ENCODE measurements at regions not wholly inside any gene's neighbourhood (a gene's known extent, or its start where the extent isn't known, plus 50 kb on each side); places are given as distances from the start of the nearest gene placed in this dataset.
"Not testable (repeated sequence)": the region's sequence is repeated elsewhere in the genome, so short reads cannot be mapped to it uniquely, and the experiment has no call there.

DNA sequence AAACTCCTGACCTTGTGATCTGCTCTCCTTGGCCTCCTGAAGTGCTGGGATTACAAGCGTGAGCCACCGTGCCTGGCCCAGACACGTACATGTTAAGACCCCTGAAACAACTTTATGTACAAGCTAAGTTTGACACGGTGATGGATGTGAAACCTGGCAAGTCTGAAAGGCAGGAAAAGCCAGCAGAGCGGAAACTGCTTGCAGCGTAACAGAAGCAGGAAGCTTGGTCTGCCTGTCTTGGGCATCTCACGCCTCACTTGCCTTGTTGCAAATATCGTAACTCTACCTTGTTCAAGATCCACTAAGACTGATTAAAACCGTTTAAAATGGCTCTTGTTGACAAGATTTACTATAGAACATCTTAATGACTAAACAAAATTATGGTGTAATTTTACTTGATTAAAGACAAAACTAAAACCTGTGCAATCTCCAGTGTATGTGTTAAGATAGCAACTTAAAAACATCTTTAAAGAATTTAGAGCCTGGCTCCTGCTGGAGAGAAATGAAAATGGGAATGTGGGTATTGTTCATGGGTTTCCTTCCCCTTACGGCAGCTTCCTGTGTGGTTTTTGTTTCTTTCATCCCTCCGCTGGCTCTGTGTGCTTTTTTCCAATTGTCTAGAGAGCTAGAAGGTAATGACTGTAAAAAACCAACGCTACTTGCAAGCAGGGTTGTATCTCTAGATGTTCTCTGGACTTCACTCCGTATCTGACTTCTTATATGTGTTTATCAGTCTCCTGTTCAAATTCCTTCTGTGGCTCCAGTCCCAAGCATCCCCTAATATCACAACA lies 477.6 kb downstream of the XYLT1 start:
- DNase-seq (ENCODE audit: low read depth in 1 of 2, low spot score in 1 of 2) = no peak

DNA sequence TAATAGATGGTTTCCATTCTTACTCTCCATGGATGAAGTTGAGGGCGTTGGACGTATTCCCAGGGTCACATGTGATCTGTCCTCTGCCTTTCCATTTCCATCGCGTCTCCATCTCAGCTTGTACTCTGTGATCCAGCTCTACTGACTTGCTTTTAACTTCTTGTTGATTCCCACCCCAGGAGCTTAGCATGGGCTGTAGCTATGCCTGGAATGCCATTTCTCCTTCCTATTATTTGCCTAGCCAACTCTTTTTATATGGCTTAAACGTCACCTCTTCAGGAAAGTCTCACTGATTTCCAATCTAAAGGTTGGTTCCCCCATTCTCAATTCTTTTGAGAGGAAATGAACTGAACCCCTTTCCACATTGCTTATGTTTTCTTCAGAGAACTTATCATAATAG lies 475.9 kb downstream of the XYLT1 start:
- DNase-seq (ENCODE audit: low read depth in 1 of 2, low spot score in 1 of 2) = no peak

GRCh38 chr16:16996827-16997226 lies 473.9 kb downstream of the XYLT1 start:
- DNase-seq (ENCODE audit: low read depth in 1 of 2, low spot score in 1 of 2) = no peak

DNA sequence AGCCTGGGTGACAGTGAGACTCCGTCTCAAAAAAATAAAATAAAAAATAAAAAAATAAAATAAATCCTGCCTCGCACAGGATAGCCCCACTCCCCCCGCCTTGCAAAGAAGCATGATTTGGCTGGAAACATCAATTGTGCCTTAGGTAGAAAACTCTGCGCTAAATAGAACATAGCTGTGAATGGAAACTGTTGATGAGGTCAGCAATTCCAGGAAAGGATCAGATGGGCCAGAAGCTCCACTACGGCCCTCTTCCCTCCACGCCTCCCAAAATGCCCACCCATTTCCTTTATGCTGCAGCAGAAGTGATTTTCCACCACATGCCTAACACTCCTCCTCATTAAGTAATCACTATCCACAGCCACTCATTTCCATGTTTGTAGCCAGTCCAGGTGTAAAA lies 473.4 kb downstream of the XYLT1 start:
- DNase-seq (ENCODE audit: low read depth in 1 of 2, low spot score in 1 of 2) = no peak

GRCh38 chr16:17001471-17001870 lies 469.3 kb downstream of the XYLT1 start:
- no peak for DNase-seq (ENCODE audit: low read depth in 1 of 2, low spot score in 1 of 2)

DNA sequence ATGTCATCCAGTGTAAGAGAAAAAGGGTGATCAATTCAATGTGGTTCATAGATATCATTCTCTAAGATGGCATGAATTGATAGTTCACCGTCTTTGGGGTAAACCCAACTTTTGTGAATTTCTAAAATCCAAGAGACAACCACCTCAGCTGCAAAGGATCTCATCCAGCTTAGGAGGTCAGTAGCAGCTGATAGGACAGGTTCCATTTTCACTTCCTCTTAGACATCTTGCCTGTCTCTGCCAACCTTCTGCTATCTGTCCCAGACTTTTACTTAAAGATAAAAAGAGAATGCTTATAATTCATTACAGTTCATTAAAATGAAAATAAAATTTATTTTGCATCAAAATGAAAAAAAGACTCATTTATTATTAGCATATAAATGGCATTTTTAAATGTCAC lies 468.2 kb downstream of the XYLT1 start:
- DNase-seq (ENCODE audit: low read depth in 1 of 2, low spot score in 1 of 2) = no peak

GRCh38 chr16:17005963-17006362 lies 464.8 kb downstream of the XYLT1 start:
- not testable (repeated sequence) for DNase-seq (ENCODE audit: low read depth in 1 of 2, low spot score in 1 of 2)

DNA sequence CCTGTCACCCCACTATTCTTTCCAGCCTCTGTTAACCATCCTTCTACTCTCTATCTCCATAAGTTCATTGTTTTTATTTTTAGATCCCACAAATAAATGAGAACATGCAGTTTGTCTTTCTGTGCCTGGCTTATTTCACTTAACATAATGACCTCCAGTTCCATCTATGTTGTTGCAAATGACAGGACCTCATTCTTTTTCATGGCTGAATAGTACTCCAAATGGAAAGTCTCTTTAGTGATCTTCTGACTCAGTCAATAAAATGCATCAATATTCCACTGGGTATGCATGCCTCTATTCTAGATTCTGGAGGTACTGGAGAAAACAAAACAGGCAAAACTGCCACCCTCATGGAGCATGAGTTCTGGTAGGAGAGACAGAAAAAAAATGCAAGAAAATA lies 459.0 kb downstream of the XYLT1 start:
- no peak for DNase-seq (ENCODE audit: low read depth in 1 of 2, low spot score in 1 of 2)

DNA sequence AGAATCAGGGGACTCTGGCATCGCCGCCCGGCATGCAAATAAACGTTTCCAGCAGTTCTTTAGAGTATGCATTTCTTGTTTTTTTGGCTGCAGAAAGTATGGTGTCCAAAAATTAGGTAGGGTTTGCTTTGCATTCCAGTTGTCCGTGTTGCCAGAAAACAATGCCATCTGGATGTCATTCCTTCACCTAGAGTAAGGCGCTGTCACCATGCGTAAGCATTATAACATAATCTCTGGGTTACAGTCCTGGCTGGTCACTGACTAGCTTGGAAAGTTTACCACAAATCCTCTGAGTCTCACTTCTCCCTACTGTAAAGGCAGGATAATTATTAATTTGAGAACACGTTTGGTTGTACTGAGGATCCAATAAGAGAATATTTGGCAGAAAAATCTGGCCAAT lies 457.7 kb downstream of the XYLT1 start:
- no peak for DNase-seq (ENCODE audit: low read depth in 1 of 2, low spot score in 1 of 2)

- no peak for DNase-seq (ENCODE audit: low read depth in 1 of 2, low spot score in 1 of 2)
These were observed 456.2 kb downstream of the XYLT1 start for GRCh38 chr16:17014484-17015121.

- no peak for DNase-seq (ENCODE audit: low read depth in 1 of 2, low spot score in 1 of 2)
These were observed 455.1 kb downstream of the XYLT1 start for GRCh38 chr16:17015702-17016101.

GRCh38 chr16:17017442-17017841 lies 453.3 kb downstream of the XYLT1 start:
- no peak for DNase-seq (ENCODE audit: low read depth in 1 of 2, low spot score in 1 of 2)

DNA sequence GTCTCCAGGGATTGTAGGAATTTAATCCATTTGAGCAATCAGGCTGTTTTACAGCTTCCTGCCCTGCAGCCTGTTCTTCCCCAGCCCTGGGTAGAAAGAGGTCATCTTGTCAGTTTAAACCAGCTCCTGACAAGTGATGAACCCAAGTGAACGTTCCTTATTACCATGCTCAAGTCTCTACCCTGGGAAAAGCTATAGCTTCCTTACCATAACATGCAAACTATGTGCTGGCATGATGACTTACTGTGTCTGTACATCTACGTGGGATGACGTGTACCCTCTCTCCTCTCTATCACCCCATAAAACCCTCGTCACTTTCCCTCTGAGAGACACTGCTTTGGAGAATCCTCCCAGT lies 452.2 kb downstream of the XYLT1 start:
- no peak for DNase-seq (ENCODE audit: low read depth in 1 of 2, low spot score in 1 of 2)

- no peak for DNase-seq (ENCODE audit: low read depth in 1 of 2, low spot score in 1 of 2)
These were observed 451.4 kb downstream of the XYLT1 start for GRCh38 chr16:17019366-17019765.

DNA sequence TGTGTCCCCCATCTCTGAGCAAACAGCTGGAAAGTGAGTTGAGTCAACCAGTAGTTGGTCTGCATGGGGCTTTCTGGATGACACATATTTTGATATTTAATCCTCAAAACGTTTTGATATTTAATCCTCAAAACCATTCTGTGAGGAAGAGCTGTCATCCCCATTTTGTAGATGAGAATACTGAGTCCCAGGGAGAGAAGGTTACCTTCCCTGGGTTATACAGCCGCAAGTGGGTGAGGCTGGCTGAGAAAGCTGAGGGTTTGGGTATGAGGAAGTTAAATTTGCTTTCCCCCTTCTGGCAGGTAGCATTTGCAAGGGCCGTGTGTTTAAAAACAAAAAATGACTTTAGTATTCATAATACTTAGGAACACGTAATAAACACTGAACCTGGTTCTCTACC lies 447.2 kb downstream of the XYLT1 start:
- DNase-seq (ENCODE audit: low read depth in 1 of 2, low spot score in 1 of 2) = no peak

GRCh38 chr16:17024514-17024913 lies 446.2 kb downstream of the XYLT1 start:
- no peak for DNase-seq (ENCODE audit: low read depth in 1 of 2, low spot score in 1 of 2)

DNA sequence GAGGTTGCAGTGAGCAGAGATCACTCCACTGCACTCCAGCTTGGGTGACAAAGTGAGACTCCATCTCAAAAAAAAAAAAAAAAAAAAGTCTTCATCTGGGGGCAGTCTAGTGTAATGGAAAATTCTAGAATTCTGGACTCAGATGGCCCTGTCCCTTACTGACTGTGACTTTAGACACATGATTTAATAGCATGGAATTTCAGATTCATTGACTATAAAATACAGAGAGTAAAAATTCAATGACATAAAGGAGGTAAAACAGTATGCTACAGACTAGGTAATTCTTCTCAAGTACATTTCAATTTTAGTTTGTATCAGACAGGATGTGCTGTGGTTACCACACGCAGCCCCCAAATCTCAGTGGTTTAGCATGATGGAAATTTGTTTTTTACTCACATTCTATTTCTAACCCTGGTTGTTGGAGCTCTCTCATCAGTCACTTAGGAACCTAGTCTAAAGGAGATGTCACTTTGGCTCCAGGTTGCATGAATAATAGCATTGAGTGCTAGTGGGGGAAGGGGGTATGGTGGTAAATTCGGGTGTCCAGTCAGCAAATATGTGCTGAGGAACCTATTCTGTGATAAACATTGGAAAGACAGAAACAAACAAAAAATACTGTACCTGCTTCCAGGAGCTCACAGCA lies 444.0 kb downstream of the XYLT1 start:
- DNase-seq (ENCODE audit: low read depth in 1 of 2, low spot score in 1 of 2) = peak in 1 of 2 donors; percentile 3

DNA sequence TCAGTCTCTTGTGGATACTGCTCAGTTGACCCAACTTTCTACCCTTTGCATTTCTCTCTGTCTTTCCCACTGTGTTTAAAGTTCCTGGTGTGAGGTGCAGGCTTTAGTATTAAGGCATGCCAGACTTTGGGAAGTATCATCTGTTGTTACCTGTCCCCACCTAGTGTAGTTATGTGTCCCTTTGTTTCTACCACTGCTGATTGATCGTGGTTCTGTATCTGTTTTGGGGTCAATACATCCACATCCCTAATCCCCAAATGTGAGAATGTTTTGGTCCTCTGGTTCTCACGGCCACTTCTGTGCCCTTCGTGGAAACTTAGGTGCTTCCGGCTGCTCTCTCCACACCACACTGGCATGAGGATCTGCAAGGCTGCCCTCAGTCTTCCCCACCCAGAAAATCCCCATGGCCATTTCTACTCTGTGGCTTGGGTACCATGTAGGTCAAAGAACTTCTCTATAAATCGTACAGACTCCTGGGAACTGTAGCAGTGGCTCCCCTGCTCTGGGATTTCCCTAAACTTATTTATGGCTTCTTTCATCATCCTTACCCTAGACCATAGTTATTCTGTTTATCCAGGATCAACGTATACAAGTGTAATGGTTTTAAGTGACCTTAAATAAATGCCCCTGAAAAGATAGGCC lies 443.2 kb downstream of the XYLT1 start:
- no peak for DNase-seq (ENCODE audit: low read depth in 1 of 2, low spot score in 1 of 2)

DNA sequence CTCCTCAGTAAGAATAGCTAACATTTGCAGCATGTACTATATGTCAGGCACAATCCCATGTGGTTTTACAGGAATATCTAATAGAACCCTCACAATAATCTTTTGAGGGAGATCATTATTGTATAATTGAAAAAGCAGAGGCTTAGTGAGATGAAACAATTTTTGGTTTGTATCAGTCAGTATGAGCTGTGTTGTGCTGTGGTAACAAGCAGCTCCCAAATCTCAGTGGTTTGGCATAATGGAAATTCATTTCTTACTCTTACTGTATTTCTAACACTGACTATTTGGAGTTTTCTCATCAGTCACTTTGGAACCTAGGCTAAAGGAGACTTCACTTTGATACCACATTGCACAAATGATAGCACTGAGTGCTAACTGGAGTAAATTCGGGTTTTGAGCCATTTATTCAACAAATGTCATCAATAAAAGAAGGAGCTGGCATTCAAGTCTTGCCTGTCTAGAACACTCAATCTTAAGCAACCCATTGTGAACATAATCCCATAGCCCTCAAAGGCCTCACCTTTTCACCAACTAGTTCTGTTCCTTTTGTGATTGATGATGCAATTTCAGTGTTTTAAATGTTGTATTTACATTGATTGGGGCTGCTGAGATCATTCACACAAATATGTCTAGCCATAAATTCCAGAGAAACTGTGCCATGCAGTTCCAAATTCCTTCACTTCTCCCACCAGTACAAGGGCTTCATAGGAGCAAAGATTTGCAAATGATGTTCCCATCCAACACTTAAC lies 441.0 kb downstream of the XYLT1 start:
- no peak for DNase-seq (ENCODE audit: low read depth in 1 of 2, low spot score in 1 of 2)

DNA sequence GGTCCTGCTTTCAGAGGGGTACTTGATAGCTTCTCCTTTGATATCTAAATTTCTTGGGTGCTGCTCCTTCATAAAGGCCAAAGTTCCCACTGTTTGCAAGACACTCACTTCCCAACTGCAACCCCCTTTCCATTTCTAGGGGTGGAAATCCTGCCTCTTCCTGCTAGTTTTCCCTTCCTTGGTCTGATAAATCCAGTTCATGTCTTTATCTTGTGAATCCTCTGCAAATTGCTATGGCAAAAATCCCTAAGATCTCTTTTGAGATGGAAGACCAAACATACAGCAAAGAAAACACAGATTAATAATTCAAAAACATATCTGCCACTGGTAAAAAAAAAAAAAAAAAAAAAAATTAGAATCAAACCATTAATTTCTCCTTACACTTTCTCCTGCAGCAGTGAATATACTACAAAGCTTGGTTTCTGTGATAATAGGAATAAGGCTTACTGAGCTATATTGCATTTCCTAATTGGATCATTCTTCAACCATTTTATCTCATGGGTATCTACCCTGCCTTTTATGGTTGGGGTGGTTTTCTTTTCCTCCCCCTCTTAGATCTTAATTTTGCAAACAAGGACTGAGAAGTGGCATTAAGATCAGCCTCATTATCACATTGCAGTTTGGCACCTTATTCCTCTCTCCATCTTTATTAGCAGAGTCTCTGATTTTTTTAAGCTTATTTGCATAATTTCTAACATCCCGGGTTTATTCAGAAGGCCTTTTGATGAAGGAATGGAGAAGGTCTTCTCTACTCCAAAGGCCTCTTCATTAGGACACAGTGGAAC lies 439.1 kb downstream of the XYLT1 start:
- DNase-seq (ENCODE audit: low read depth in 1 of 2, low spot score in 1 of 2) = no peak

DNA sequence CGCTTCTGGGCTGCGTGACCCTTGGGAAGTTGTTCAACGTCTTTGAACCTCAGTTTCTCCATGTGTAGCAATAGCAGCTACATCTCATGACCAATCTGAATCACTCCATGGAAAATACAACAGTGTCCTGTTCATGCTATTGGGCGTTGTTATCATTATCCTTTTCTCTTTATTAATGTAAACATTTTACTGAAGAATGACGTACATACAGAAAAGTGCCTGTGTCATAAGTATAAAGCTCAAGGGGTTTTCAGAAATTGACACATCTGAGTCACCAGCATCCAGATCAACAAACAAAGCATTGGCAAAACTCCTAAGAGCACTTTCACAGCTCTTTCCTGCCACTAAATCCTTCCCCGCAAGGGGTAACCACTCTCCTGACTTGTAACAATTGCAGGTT lies 438.4 kb downstream of the XYLT1 start:
- DNase-seq (ENCODE audit: low read depth in 1 of 2, low spot score in 1 of 2) = no peak

Data from stimulated activated CD4-positive, alpha-beta T cell treated with anti-CD3 and anti-CD28 coated beads, Interleukin-15, amount 100 ng/mL, for 1 hour (primary cell).